ENCODE measurements at regions not wholly inside any gene's neighbourhood (a gene's known extent, or its start where the extent isn't known, plus 50 kb on each side); places are given as distances from the start of the nearest gene placed in this dataset.
A peak's percentile ranks its signal among the peaks of the same experiment; 100 is the strongest.
"Not testable (repeated sequence)": the region's sequence is repeated elsewhere in the genome, so short reads cannot be mapped to it uniquely, and the experiment has no call there.

DNA sequence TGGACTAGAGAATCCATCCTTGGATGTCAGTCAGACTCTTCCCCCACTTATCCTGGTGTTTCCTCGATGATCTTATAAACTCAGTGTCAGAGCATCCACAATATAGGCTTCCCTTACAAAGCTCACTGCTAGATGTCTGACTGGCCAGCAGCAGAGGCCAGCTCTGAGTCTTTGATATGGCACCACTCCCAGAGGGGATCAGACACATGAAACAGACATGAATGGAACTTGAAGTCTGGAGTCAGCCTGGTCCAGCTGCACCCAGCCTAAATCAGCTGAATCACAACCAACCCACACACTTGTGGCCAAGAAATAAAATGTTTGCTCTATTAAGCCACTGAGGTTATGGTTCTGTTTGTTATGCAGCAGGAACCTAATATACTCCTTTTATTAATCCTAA is 129.6 kb upstream of the MED14 start:
- 79% methylated on average over 1 of the region's 1 CpG for WGBS (ENCODE audit: insufficient coverage)

DNA sequence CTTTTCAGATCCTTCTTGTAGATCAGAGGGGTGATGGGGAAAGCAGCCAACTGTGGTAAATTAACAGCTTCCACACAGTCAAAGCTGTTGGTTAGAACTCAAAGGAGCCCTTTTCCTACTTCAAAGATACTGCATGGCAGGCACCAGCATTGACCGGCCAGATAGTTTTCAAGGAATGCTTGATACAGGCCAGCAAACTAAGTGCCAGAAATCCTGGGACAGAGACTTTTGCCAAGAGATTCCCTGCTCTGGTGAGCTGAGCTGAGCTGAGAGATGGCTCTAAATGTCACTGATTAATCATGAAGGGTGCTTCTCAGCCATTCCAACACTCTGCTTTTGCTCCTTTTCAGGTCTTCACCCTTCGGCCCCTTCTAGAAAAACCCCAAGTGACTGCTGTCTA is 131.6 kb upstream of the MED14 start:
- DNase-seq, result peak; percentile 64
- Histone ChIP-seq H3K27me3 (ENCODE audit: control insufficient read depth, insufficient read depth, low read length) (peaks cover 4% of the 10 kb centered on the region), H3K27ac (ENCODE audit: low read length) (no peak overlapping the region), H3K4me1 (ENCODE audit: control insufficient read depth, insufficient read depth, low read length) (peaks cover 14% of the 10 kb centered on the region), H3K4me3 (ENCODE audit: low read length) (no peak overlapping the region), H3K36me3 (ENCODE audit: control insufficient read depth, insufficient read depth, low read length) (no peaks in the 10 kb centered on the region), H3K9me3 (replicated peaks; ENCODE audit: control insufficient read depth, low read depth, low read length) (peaks cover 2% of the 10 kb centered on the region)
- 29% methylated on average over 1 of the region's 2 CpGs for WGBS (ENCODE audit: insufficient coverage)

More for the DNA sequence above, 129.6 kb upstream of the MED14 start:
- Histone ChIP-seq H3K9me3 (replicated peaks; ENCODE audit: control insufficient read depth, low read depth, low read length) (peaks cover 10% of the 10 kb centered on the region), H3K27me3 (ENCODE audit: control insufficient read depth, insufficient read depth, low read length) (peaks cover 2% of the 10 kb centered on the region), H3K36me3 (ENCODE audit: control insufficient read depth, insufficient read depth, low read length) (no peaks in the 10 kb centered on the region), H3K4me1 (ENCODE audit: control insufficient read depth, insufficient read depth, low read length) (peaks cover 12% of the 10 kb centered on the region), H3K27ac (ENCODE audit: low read length) (no peak overlapping the region), H3K4me3 (ENCODE audit: low read length) (no peak overlapping the region)
- DNase-seq, result peak; percentile 40

DNA sequence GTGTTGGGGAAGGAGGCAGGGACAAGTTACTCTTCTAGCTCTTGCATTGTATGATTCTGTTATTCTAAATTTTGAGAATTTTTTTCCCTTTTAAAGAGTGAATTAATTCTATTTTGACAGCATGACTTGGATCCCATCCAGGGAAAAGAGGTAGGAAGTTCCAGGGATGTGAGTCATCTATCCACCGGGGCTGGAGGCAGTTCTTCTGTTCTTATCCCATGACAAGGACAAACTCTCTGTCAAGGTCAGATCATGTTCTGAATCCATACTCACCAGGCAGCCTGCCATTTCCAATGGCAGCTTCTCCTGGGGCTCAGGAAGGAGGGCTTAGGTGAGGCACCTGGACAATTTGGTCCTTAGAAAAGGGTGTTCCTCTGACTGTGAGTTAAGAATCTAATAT is 132.0 kb upstream of the MED14 start:
- no peak overlapping the region for H3K4me3 ChIP-seq (ENCODE audit: low read length)
- no CpG with 5 or more reads among the region's 1 CpG for WGBS (ENCODE audit: insufficient coverage)
- peaks cover 14% of the 10 kb centered on the region for H3K4me1 ChIP-seq (ENCODE audit: control insufficient read depth, insufficient read depth, low read length)
- no peak overlapping the region for H3K27ac ChIP-seq (ENCODE audit: low read length)
- peaks cover 4% of the 10 kb centered on the region for H3K27me3 ChIP-seq (ENCODE audit: control insufficient read depth, insufficient read depth, low read length)
- DNase-seq, result peak; percentile 22
- H3K36me3 ChIP-seq (ENCODE audit: control insufficient read depth, insufficient read depth, low read length), result no peaks in the 10 kb centered on the region
- peaks cover 2% of the 10 kb centered on the region for H3K9me3 ChIP-seq (replicated peaks; ENCODE audit: control insufficient read depth, low read depth, low read length)

DNA sequence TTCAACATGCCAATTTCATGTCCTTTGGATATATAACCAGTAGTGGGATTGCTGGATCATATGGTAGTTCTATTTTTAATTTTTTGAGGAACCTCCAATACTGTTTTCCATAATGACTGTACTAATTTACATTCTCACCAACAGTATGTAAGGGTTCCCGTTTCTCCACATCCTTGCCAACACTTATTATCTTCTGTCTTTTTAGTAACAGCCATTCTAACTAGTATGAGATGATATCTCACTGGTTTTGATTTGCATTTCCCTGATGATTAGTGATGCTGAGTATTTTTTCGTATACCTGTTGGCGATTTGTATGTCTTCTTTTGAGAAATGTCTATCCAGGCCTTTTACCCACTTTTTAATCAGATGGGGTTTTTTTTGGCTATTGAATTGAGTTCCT is 133.5 kb upstream of the MED14 start:
- no peak overlapping the region for H3K4me3 ChIP-seq (ENCODE audit: low read length)
- WGBS (ENCODE audit: insufficient coverage), result no CpG with 5 or more reads among the region's 3 CpGs
- no peak for DNase-seq
- H3K9me3 ChIP-seq (replicated peaks; ENCODE audit: control insufficient read depth, low read depth, low read length), result peaks cover 2% of the 10 kb centered on the region
- H3K4me1 ChIP-seq (ENCODE audit: control insufficient read depth, insufficient read depth, low read length), result peaks cover 14% of the 10 kb centered on the region
- no peak overlapping the region for H3K27ac ChIP-seq (ENCODE audit: low read length)
- peaks cover 10% of the 10 kb centered on the region for H3K27me3 ChIP-seq (ENCODE audit: control insufficient read depth, insufficient read depth, low read length)
- H3K36me3 ChIP-seq (ENCODE audit: control insufficient read depth, insufficient read depth, low read length), result no peaks in the 10 kb centered on the region

DNA sequence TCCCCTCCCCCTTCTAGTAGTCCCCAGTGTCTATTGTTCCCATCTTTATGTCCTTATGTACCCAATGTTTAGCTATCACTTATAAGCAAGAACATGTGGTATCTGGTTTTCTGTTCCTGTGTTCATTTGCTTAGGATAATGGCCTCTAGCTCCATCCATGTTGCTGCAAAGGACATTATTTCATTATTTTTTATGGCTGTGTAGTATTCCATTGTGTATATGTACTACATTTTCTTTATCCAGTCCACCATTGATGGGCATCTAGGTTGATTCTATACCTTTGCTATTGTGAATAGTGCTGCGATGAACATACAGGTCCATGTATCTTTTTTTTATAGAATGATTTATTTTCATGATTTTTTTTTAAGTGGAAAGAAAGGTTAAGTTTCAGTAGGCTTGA is 135.6 kb upstream of the MED14 start:
- H3K36me3 ChIP-seq (ENCODE audit: control insufficient read depth, insufficient read depth, low read length); H3K9me3 ChIP-seq (replicated peaks; ENCODE audit: control insufficient read depth, low read depth, low read length); DNase-seq; H3K4me3 ChIP-seq (ENCODE audit: low read length); H3K27ac ChIP-seq (ENCODE audit: low read length): not testable (repeated sequence)
- Histone ChIP-seq H3K4me1 (ENCODE audit: control insufficient read depth, insufficient read depth, low read length) (peaks cover 14% of the 10 kb centered on the region), H3K27me3 (ENCODE audit: control insufficient read depth, insufficient read depth, low read length) (peaks cover 13% of the 10 kb centered on the region)
- WGBS (ENCODE audit: insufficient coverage), result no CpG with 5 or more reads among the region's 1 CpG

DNA sequence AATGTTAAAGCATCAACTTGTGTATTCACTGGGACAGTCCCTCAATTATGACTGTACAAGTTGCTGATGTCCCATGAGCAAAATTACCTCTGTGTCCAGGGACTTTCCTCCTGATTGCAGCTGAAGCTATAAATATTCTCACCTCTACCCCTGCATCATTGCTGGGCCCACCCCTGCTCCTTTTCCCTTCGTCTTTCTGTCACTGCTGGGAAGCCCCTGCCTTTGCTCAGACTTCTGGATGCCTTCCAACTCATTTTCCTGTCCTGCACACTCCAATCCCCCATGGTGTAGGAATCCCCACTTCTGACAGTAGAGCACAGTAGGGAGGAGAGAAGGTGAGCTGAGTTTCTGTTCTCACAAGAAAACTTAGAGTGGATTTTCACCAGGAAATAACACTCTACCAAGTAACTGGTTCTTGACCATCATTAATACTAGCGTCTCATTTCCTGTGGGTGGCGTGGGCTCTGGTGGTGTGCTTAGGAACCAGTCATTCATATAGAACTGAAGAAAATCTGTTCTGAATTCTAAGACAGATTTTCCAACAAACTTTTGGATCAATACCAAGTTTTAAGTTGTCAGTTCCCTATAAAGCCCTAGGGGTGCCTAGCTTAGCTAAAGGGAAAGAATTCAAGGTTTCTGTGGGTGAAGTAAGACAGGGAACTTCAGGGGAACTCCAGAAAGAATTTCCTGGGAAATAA is 136.2 kb upstream of the MED14 start:
- no peak overlapping the region for H3K4me3 ChIP-seq (ENCODE audit: low read length)
- 17% methylated on average over 1 of the region's 3 CpGs for WGBS (ENCODE audit: insufficient coverage)
- peak; percentile 54 for DNase-seq
- H3K36me3 ChIP-seq (ENCODE audit: control insufficient read depth, insufficient read depth, low read length), result no peaks in the 10 kb centered on the region
- H3K27ac ChIP-seq (ENCODE audit: low read length), result peak overlapping the region; percentile 57
- peaks cover 10% of the 10 kb centered on the region for H3K4me1 ChIP-seq (ENCODE audit: control insufficient read depth, insufficient read depth, low read length)
- H3K9me3 ChIP-seq (replicated peaks; ENCODE audit: control insufficient read depth, low read depth, low read length), result peaks cover 2% of the 10 kb centered on the region
- peaks cover 13% of the 10 kb centered on the region for H3K27me3 ChIP-seq (ENCODE audit: control insufficient read depth, insufficient read depth, low read length)

DNA sequence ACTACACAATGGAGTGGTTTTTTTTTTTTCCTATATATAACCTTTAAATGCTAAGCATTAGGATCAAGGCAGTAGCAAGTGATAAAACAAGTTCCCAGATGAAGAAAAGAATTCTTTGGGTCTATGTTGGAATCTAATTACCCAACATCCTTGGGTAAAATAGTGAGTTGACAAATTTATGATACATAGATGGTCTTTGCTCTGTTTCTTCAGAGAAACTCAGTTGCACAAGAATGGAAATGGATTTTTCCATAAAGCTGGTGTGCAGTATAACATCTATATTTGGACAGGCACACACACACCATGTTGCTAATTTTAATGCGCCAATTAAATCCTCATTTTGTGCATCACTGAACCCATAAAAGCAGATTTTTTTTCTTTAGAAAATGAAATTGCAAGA is 137.0 kb upstream of the MED14 start:
- DNase-seq, result no peak
- Histone ChIP-seq H3K4me3 (ENCODE audit: low read length) (no peak overlapping the region), H3K27me3 (ENCODE audit: control insufficient read depth, insufficient read depth, low read length) (peaks cover 15% of the 10 kb centered on the region), H3K27ac (ENCODE audit: low read length) (no peak overlapping the region), H3K36me3 (ENCODE audit: control insufficient read depth, insufficient read depth, low read length) (no peaks in the 10 kb centered on the region), H3K9me3 (replicated peaks; ENCODE audit: control insufficient read depth, low read depth, low read length) (peaks cover 2% of the 10 kb centered on the region), H3K4me1 (ENCODE audit: control insufficient read depth, insufficient read depth, low read length) (peaks cover 3% of the 10 kb centered on the region)
- no CpG with 5 or more reads among the region's 1 CpG for WGBS (ENCODE audit: insufficient coverage)

DNA sequence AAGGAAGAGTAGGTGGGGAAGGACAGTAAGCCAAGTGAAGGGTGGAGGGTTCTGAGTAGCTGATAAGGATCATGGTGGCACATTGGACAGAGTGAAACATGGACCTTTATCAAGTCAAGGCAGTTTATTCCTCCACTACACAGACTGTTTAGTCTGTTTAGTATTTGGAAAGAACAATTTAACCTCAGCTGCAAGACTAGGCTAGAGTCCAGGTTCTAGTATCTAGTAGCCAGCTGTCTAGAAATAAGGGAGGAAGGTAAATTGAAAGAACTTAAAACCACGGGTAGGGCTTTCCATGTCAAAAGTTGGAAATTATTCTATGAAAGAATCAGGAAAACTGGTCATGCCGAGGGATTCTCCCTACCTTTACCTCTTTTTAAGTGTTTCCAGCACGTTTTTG is 140.1 kb upstream of the MED14 start:
- no CpG with 5 or more reads among the region's 3 CpGs for WGBS (ENCODE audit: insufficient coverage)
- H3K27ac ChIP-seq (ENCODE audit: low read length), result no peak overlapping the region
- DNase-seq, result peak; percentile 59
- H3K36me3 ChIP-seq (ENCODE audit: control insufficient read depth, insufficient read depth, low read length), result no peaks in the 10 kb centered on the region
- H3K27me3 ChIP-seq (ENCODE audit: control insufficient read depth, insufficient read depth, low read length), result peaks cover 22% of the 10 kb centered on the region
- peaks cover 2% of the 10 kb centered on the region for H3K4me1 ChIP-seq (ENCODE audit: control insufficient read depth, insufficient read depth, low read length)
- no peak overlapping the region for H3K4me3 ChIP-seq (ENCODE audit: low read length)
- no peaks in the 10 kb centered on the region for H3K9me3 ChIP-seq (replicated peaks; ENCODE audit: control insufficient read depth, low read depth, low read length)

DNA sequence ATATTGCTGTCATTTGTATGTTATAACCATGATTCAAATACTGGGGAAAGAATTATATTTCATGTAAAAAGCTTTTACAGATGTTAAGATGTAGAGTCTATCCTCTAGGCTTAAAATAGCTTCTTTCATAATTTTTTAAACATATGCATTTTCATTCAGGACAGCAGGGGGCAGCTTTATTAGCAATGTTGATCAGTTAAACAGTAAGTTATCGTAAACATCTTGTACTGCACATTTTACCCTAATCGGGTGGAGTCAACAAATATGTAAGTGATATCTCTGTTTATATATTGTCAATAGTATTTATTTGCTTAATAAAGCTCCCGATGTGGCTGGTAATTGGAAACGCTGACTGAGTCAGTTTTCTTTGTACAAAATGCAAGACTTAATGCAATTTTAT is 142.5 kb upstream of the MED14 start:
- H3K4me1 ChIP-seq (ENCODE audit: control insufficient read depth, insufficient read depth, low read length), result no peaks in the 10 kb centered on the region
- H3K27me3 ChIP-seq (ENCODE audit: control insufficient read depth, insufficient read depth, low read length), result peaks cover 22% of the 10 kb centered on the region
- H3K4me3 ChIP-seq (ENCODE audit: low read length), result no peak overlapping the region
- no CpG with 5 or more reads among the region's 4 CpGs for WGBS (ENCODE audit: insufficient coverage)
- H3K27ac ChIP-seq (ENCODE audit: low read length), result peak overlapping the region; percentile 51
- no peaks in the 10 kb centered on the region for H3K9me3 ChIP-seq (replicated peaks; ENCODE audit: control insufficient read depth, low read depth, low read length)
- no peaks in the 10 kb centered on the region for H3K36me3 ChIP-seq (ENCODE audit: control insufficient read depth, insufficient read depth, low read length)
- DNase-seq, result peak; percentile 67

DNA sequence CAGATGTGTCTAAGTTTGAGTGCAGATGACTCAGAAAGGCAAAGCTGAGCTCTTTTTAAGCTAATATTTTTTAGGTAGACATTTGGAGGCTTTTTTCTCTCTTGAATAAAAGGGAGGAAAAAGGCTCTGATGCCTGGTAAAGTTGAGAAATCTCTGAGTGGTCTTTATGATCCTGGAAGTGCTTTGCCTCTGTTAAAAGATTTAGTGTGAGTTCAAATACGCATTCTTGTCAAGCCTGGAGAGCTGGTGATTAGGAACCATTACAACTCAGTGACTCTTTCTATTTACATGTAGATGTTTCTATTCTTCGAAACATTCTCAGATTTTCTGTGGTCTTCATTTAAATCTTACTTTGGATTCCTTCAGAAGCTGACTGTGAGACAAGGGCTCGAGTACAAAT is 143.4 kb upstream of the MED14 start:
- no peaks in the 10 kb centered on the region for H3K9me3 ChIP-seq (replicated peaks; ENCODE audit: control insufficient read depth, low read depth, low read length)
- H3K4me3 ChIP-seq (ENCODE audit: low read length), result no peak overlapping the region
- peak; percentile 62 for DNase-seq
- no peaks in the 10 kb centered on the region for H3K36me3 ChIP-seq (ENCODE audit: control insufficient read depth, insufficient read depth, low read length)
- no peak overlapping the region for H3K27ac ChIP-seq (ENCODE audit: low read length)
- no peaks in the 10 kb centered on the region for H3K4me1 ChIP-seq (ENCODE audit: control insufficient read depth, insufficient read depth, low read length)
- WGBS (ENCODE audit: insufficient coverage), result no CpG with 5 or more reads among the region's 3 CpGs
- H3K27me3 ChIP-seq (ENCODE audit: control insufficient read depth, insufficient read depth, low read length), result peaks cover 20% of the 10 kb centered on the region

DNA sequence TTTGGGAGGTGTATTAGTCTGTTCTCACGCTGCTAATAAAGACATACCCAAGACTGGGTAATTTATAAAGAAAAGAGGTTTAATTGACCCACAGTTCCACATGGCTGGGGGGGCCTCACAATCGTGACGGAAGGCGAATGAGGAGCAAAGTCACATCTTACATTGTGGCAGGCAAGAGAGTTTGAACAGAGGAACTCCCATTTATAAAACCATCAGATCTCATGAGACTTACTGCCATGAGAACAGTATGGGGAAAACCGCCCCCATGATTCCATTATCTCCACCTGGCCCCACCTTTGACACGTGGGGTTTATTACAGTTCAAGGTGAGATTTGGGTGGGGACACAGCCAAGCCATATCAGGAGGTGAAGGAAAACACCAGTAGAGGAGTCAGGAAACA is 143.8 kb upstream of the MED14 start:
- not testable (repeated sequence) for H3K4me1 ChIP-seq (ENCODE audit: control insufficient read depth, insufficient read depth, low read length); DNase-seq; H3K27ac ChIP-seq (ENCODE audit: low read length); H3K36me3 ChIP-seq (ENCODE audit: control insufficient read depth, insufficient read depth, low read length); H3K4me3 ChIP-seq (ENCODE audit: low read length); H3K9me3 ChIP-seq (replicated peaks; ENCODE audit: control insufficient read depth, low read depth, low read length)
- H3K27me3 ChIP-seq (ENCODE audit: control insufficient read depth, insufficient read depth, low read length), result peaks cover 22% of the 10 kb centered on the region
- WGBS (ENCODE audit: insufficient coverage), result no CpG with 5 or more reads among the region's 6 CpGs
